ENCODE measurements at regions not wholly inside any gene's neighbourhood (a gene's known extent, or its start where the extent isn't known, plus 50 kb on each side); places are given as distances from the start of the nearest gene placed in this dataset.

GRCh38 chr13:75910591-75910990, 274.5 kb downstream of the LMO7 start:
- Mint-ChIP-seq H3K27ac (no peak overlapping the region), H3K9me3 (no peaks in the 10 kb centered on the region), H3K4me3 (no peak overlapping the region), H3K27me3 (peaks cover 1 to 19% of the 10 kb centered on the region in 2 donors), H3K4me1 (no peaks in the 10 kb centered on the region), H3K36me3 (no peaks in the 10 kb centered on the region)
- no peaks in the 10 kb centered on the region for H3K4me1 ChIP-seq (ENCODE audit: insufficient read depth, low read length)
- ChIA-PET POLR2A (no interaction called here), CTCF (no interaction called here)
- H3K27ac ChIP-seq (ENCODE audit: low read depth, low read length): no peak overlapping the region
- no peaks in the 10 kb centered on the region for H3K27me3 ChIP-seq (ENCODE audit: insufficient read depth, low read length, poor library complexity, severe bottlenecking)
- no peaks in the 10 kb centered on the region for H3K36me3 ChIP-seq (ENCODE audit: insufficient read depth, low read length)
- no peak overlapping the region for H3K4me3 ChIP-seq (ENCODE audit: low read length)
- no peaks in the 10 kb centered on the region for H3K9me3 ChIP-seq (ENCODE audit: low read length)
- no peak for DNase-seq

All from CD8-positive, alpha-beta memory T cell (primary cell).